Adrenal gland (tissue), 5 donors: ENCODE measurements at regions not wholly inside any gene's neighbourhood (a gene's known extent, or its start where the extent isn't known, plus 50 kb on each side); places are given as distances from the start of the nearest gene placed in this dataset.

Experiments used
- CTCF ChIP-seq, 6 experiments: fragments of 450-650 bp in 4 of 6; fragments of 200-600 bp in 2 of 6; sonication (generic) in 1 of 6; IDR thresholded peaks; 1 replicate in 5 of 6; 2 replicates in 1 of 6; pipeline versions ENCODE4 v1.5.1 to v1.8.0; 2016 to 2021; ENCODE audit warnings: antibody characterized with exemption in 6 of 6, mild to moderate bottlenecking in 2 of 6, moderate library complexity in 1 of 6
- POLR2A ChIP-seq, 2 donors: fragments of 450-650 bp; IDR thresholded peaks; one replicate each; pipeline ENCODE4 v1.6.1; 2017; ENCODE audit warnings: antibody characterized with exemption in 2 of 2, mild to moderate bottlenecking in 2 of 2, moderate library complexity in 1 of 2
- donor health status: DM: no; HTN: no; CAD: no.

GRCh38 chr4:66849596-66849995 is 695.7 kb downstream of the CENPC start:
- TF ChIP-seq CTCF (IDR thresholded peaks at IDR 0.05): no peak
- TF ChIP-seq POLR2A (IDR thresholded peaks at IDR 0.05): no peak
